Astrocyte of the cerebellum (primary cell): ENCODE measurements at regions not wholly inside any gene's neighbourhood (a gene's known extent, or its start where the extent isn't known, plus 50 kb on each side); places are given as distances from the start of the nearest gene placed in this dataset.

Experiments
- DNase-seq: peaks from one replicate; pipeline ENCODE4 v3.0.0-alpha.2; 2011; ENCODE audit warnings: low read depth
- H3K4me3 ChIP-seq: 2 replicates; pipeline ENCODE4 v1.5.1; 2011; ENCODE audit warnings: mild to moderate bottlenecking, low read depth, low read length, moderate library complexity
- in situ Hi-C: cut with HindIII; loops from 2 replicates; pipeline ENCODE4 v1.10.0; 2017; ENCODE audit warnings: low sequenced_read_pairs
- TF ChIP-seq, protein P1 (sequence below): IDR thresholded peaks from 2 replicates; pipeline ENCODE4 v1.5.1; 2012; ENCODE audit warnings: low read length, low read depth, moderate library complexity, mild to moderate bottlenecking; ENCODE audit errors: missing control alignments

- TF ChIP-seq, protein P1, sequence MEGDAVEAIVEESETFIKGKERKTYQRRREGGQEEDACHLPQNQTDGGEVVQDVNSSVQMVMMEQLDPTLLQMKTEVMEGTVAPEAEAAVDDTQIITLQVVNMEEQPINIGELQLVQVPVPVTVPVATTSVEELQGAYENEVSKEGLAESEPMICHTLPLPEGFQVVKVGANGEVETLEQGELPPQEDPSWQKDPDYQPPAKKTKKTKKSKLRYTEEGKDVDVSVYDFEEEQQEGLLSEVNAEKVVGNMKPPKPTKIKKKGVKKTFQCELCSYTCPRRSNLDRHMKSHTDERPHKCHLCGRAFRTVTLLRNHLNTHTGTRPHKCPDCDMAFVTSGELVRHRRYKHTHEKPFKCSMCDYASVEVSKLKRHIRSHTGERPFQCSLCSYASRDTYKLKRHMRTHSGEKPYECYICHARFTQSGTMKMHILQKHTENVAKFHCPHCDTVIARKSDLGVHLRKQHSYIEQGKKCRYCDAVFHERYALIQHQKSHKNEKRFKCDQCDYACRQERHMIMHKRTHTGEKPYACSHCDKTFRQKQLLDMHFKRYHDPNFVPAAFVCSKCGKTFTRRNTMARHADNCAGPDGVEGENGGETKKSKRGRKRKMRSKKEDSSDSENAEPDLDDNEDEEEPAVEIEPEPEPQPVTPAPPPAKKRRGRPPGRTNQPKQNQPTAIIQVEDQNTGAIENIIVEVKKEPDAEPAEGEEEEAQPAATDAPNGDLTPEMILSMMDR, result no peak
- no peak for DNase-seq
- in situ Hi-C loops, result no loop called here
- no peak overlapping the region for H3K4me3 ChIP-seq
These were observed 865.3 kb downstream of the PCDH7 start for GRCh38 chr4:31585503-31585902.

GRCh38 chr4:31592293-31592692, 872.1 kb downstream of the PCDH7 start:
- no peak for DNase-seq
- H3K4me3 ChIP-seq, result no peak overlapping the region
- in situ Hi-C loops, result no loop called here
- TF ChIP-seq, protein P1, result no peak

- no peak for DNase-seq
- TF ChIP-seq, protein P1, result no peak
- in situ Hi-C loops, result no loop called here
- no peak overlapping the region for H3K4me3 ChIP-seq
These were observed 875.3 kb downstream of the PCDH7 start for GRCh38 chr4:31595496-31595895.

- in situ Hi-C loops, result no loop called here
- no peak overlapping the region for H3K4me3 ChIP-seq
- TF ChIP-seq, protein P1, result no peak
- DNase-seq, result no peak
These were observed 878.5 kb downstream of the PCDH7 start for GRCh38 chr4:31598639-31599038.

GRCh38 chr4:31601793-31602192, 881.6 kb downstream of the PCDH7 start:
- no peak for DNase-seq
- in situ Hi-C loops, result no loop called here
- no peak overlapping the region for H3K4me3 ChIP-seq
- TF ChIP-seq, protein P1, result no peak

- TF ChIP-seq, protein P1, result no peak
- no peak overlapping the region for H3K4me3 ChIP-seq
- no peak for DNase-seq
- in situ Hi-C loops, result no loop called here
These were observed 893.9 kb downstream of the PCDH7 start for GRCh38 chr4:31613946-31614623.

DNA sequence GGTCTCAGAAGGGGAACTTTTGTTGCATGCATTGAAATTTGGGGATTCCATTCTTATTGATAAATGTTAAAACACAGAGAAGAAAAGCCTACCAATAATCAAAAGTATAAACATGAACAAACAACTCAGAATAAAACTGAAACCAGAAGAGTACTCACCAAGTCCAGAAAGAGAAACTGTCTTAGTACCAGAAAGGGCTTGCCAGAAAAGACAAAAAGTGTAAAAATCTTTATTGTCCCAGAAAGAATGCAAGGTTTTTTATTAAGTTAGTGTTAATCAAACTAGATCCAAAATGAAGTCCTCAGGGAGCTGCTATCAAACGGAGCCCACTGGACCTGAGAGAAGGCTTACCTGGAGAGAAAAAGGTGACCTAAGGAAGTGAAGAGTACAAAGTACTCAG, 897.5 kb downstream of the PCDH7 start:
- in situ Hi-C loops, result no loop called here
- DNase-seq, result no peak
- TF ChIP-seq, protein P1, result no peak
- H3K4me3 ChIP-seq, result no peak overlapping the region
